Amniotic stem cell (primary cell): ENCODE measurements at regions not wholly inside any gene's neighbourhood (a gene's known extent, or its start where the extent isn't known, plus 50 kb on each side); places are given as distances from the start of the nearest gene placed in this dataset.
A peak's percentile ranks its signal among the peaks of the same experiment; 100 is the strongest.
"Not testable (repeated sequence)": the region's sequence is repeated elsewhere in the genome, so short reads cannot be mapped to it uniquely, and the experiment has no call there.

Experiments
- DNase-seq: peaks from one replicate; lab custom pipeline; 2025; lab: John Stamatoyannopoulos, UW

GRCh38 chr14:55767286-55767685, 187.3 kb downstream of the KTN1 start:
- no peak for DNase-seq

GRCh38 chr14:55769877-55770276, 189.9 kb downstream of the KTN1 start:
- no peak for DNase-seq

GRCh38 chr14:55771242-55771981, 191.4 kb downstream of the KTN1 start:
- DNase-seq = no peak

GRCh38 chr14:55772486-55772885, 192.5 kb downstream of the KTN1 start:
- DNase-seq = no peak

GRCh38 chr14:55773312-55773711, 193.3 kb downstream of the KTN1 start:
- DNase-seq = no peak

GRCh38 chr14:55773984-55774545, 194.1 kb downstream of the KTN1 start:
- no peak for DNase-seq

- no peak for DNase-seq
Measured at GRCh38 chr14:55777877-55778276, 197.9 kb downstream of the KTN1 start.

- DNase-seq = peak; percentile 35
Measured at GRCh38 chr14:55780156-55780946, 200.3 kb downstream of the KTN1 start.

- no peak for DNase-seq
Measured at GRCh38 chr14:55781046-55781445, 201.0 kb downstream of the KTN1 start.

- DNase-seq = no peak
Measured at GRCh38 chr14:55782166-55782565, 202.2 kb downstream of the KTN1 start.

- DNase-seq = no peak
Measured at GRCh38 chr14:55789406-55789805, 209.4 kb downstream of the KTN1 start.

GRCh38 chr14:55794655-55795595, 214.9 kb downstream of the KTN1 start:
- DNase-seq = peak; percentile 33

GRCh38 chr14:55796513-55796912, 216.5 kb downstream of the KTN1 start:
- DNase-seq = not testable (repeated sequence)

GRCh38 chr14:55798406-55798805, 218.4 kb downstream of the KTN1 start:
- no peak for DNase-seq

- DNase-seq = no peak
Measured at GRCh38 chr14:55799508-55800095, 219.6 kb downstream of the KTN1 start.

- DNase-seq = no peak
Measured at GRCh38 chr14:55800156-55800785, 220.3 kb downstream of the KTN1 start.

GRCh38 chr14:55801121-55801520, 221.1 kb downstream of the KTN1 start:
- no peak for DNase-seq

- no peak for DNase-seq
Measured at GRCh38 chr14:55802986-55803872, 223.2 kb downstream of the KTN1 start.

GRCh38 chr14:55803873-55804553, 224.0 kb downstream of the KTN1 start:
- DNase-seq = no peak
